ENCODE measurements at regions not wholly inside any gene's neighbourhood (a gene's known extent, or its start where the extent isn't known, plus 50 kb on each side); places are given as distances from the start of the nearest gene placed in this dataset.

DNA sequence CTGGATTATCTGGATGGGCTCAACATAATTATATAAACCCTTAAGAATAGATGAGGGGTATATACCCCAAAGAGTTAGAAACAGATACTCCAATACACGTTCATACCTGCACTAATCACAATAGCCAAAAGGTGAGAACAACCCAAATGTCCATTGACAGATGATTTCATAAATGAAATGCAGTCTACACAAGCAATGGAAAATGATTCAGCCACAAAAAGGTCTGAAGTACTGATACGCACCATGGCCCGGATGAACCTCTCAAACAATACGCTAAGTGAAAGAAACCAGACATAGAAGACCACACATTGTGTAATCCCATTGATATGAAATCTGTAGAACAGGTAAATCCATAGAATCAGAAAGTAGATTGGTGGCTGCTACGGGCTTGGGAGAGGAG, 316.8 kb downstream of the LPIN1 start:
- no peak for DNase-seq

DNA sequence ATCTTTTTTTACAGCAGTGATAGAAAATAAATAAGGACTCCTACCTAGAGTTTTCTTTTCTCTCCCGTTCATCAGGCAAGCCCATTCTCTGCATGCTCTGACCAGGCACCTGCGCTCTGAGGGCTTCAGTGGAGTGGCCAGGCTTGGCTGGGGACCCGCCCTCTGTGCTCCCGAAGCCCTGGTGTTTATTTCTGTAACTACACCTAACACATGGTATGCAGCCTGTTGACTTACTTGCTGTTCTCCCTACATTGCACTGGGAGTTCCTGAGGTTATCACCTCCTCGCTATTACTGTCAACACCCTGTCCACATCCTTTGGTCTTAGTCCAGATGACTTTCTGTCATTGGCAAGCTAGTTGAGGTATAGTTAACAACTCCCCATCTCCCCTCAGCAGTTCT, 317.7 kb downstream of the LPIN1 start:
- no peak for DNase-seq

- no peak for DNase-seq
Observed at GRCh38 chr2:12066116-12066515, 319.7 kb downstream of the LPIN1 start.

DNA sequence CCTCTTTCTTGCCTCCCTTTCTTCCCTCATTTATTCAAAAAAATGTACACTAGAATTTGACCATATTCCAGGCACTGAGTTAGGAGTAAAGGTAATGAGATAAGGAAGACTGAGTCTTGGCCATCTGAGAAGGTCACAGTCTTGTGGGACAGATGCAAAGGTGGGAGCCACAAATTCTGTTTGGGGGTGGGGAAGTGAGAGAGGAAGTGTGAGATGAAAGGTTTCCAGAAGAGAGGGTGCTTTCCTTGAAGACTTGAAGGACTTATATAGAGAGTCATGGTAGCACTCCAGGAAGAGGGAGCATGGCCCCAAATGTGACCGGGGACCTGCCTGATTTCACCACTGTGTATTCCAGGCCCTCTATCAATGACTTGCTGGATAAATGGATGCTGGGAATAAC, 320.6 kb downstream of the LPIN1 start:
- DNase-seq: no peak

DNA sequence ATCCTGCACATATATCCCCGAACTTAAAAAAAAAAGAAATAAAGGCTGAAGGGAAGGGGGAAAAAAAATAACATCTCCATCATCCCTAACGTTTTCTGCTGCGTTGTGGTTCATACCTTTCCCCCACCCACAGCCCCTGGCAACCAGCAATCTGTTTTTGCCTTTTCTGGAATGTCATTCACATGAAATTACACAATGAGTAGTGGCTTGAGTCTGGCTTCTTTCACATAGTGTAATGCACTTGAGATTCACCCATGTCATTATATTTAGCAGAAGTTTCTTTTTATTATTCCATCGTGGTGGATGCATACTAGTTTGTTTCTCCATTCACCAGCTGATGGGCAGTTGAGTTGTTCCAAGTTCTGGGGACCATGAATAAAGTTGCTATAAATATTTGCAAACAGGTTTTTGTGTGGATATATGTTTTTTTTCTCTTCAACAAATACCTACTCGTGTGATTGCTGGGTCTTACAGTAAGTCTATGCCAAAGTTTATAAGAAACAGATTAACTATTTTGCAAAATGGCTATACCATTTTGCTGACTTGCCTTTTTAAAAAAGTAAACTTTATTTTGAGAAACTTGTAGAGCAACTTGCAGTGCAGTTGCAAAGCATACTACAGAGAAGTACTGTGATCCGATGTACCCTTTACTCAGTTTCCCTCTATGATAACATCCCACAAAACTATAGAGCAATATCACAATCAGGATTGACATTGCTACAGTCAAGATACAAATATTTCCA, 322.5 kb downstream of the LPIN1 start:
- DNase-seq: no peak

- no peak for DNase-seq
Observed at GRCh38 chr2:12070153-12070552, 323.7 kb downstream of the LPIN1 start.

DNA sequence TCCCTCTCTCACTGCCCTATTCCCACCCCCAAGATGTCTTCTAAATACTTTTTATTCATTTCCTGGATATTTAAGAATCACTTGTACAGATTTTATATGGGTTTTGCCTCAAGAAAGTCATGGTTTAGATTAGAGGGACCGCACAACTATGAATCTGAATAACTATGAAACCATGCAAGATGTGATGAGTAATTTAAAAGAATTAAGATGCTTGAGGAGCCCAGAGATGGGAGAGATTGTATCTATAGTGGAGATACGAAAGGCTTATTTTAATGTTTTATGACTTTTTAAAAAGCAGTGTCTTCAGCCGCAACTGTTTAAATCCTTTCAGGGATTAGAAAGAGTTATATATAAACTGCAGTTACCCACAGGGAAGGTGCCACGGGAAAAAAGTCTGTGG, 324.1 kb downstream of the LPIN1 start:
- DNase-seq: no peak

GRCh38 chr2:12071318-12071717, 324.9 kb downstream of the LPIN1 start:
- no peak for DNase-seq

GRCh38 chr2:12073217-12073852, 326.9 kb downstream of the LPIN1 start:
- DNase-seq: no peak

- no peak for DNase-seq
Observed at GRCh38 chr2:12074126-12074844, 327.9 kb downstream of the LPIN1 start.

DNA sequence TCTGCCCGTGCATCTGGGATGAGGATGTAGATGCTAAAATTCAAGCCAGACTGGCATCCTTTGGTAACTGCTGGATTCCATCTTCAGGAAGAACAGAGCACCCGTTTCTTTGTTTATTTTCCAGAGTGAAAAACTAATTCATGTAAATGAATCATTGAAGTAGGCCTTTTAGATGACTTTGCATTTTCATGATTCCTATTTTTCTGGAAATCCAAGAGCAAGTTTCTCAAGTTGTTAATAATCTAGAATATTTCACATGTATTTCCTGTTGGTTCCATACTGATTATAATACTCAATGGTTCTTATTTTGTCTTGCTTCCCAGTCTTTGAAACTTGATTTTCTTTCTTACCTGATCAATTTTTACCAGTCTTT, 328.4 kb downstream of the LPIN1 start:
- no peak for DNase-seq

GRCh38 chr2:12075603-12076002, 329.2 kb downstream of the LPIN1 start:
- no peak for DNase-seq

DNA sequence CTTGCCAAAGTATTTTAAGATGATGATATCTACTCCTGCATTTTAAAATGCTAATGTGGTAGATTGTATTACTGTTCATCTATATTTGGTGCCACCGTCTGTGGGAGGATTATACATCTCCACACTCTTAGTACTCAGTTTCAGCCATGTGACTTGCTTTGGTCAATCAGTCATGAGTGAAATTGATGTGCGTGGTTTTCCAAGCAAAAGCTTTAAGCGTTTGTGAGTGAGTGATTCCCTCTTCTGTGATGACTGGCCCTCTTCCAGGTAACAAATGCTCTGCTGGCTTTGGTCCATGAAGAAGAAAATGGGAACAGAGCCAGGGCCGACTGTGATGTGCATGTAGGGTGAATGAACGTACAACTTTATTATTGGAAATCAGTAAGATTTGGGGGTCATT, 330.4 kb downstream of the LPIN1 start:
- peak; percentile 56 to 69 for DNase-seq

GRCh38 chr2:12080360-12080759, 333.9 kb downstream of the LPIN1 start:
- no peak for DNase-seq

- no peak for DNase-seq
Observed at GRCh38 chr2:12081481-12082210, 335.2 kb downstream of the LPIN1 start.

- no peak for DNase-seq
Observed at GRCh38 chr2:12083081-12083581, 336.7 kb downstream of the LPIN1 start.

DNA sequence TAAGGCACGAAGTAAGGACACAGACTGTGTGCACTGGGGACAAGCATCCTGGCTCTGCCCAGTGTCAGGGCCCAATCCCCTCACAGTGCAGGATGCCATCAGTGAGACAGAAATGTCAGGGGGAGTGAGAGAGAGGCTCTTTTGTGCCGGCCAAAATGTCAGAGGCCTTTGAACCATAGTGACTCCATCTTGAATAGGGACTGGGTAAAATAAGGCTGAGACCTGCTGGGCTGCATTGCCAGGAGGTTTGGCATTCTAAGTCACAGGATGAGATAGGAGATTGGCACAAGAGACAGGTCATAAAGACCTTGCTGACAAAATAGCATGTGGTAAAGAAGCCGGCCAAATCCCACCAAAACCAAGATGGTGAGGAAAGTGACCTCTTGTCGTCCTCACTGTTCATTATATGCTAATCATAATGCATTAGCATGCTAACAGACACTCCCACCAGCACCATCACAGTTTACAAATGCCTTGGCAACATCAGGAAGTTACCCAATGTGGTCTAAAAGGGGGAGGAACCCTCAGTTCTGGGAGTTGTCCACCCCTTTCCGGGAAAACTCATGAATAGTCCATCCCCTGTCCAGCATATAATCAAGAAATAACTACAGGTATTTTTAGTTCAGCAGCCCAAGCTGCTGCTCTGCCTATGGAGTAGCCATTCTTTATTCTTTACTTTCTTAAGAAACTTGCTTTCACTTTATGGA, 337.4 kb downstream of the LPIN1 start:
- no peak for DNase-seq

- DNase-seq: no peak
Observed at GRCh38 chr2:12087175-12087574, 340.7 kb downstream of the LPIN1 start.

- no peak for DNase-seq
Observed at GRCh38 chr2:12087671-12088380, 341.4 kb downstream of the LPIN1 start.

DNA sequence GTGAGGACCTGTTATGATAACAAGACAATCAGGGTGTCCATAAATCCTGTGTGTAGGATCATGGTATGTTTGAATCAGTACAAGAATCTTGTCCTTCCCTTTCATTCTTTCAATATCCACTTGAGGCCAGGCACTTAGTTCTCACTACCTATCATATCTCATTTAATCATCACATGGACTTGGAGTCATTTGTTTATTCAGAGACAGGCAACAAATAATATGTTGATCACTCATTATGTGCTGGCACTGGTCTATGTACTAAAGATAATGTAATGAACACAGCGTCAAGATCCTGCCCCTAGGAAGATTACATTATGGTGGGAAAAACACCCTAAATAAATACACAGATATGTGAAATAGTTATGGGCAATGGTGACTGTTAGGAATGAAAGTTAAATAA, 342.6 kb downstream of the LPIN1 start:
- no peak for DNase-seq

DNA sequence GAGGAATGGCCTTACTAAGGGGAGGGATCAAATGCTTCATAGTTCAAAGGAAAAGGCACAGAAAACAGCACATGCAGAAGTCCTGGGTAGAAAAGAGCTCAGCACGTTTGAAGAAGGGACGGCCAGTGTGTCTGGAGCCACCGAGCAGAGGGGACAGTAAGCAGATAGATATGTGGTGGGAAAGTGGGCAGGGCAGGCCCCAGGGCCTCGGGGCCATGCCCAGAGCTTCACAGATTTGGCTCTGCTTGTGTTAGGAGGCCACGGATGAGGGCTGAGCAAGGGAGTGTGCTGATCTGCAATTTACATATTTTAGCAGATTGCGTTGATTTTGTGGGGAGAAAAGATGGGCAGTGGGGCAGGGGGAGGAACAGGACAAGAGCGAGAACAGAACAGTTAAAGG, 343.1 kb downstream of the LPIN1 start:
- DNase-seq: no peak

GRCh38 chr2:12090072-12090471, 343.6 kb downstream of the LPIN1 start:
- DNase-seq: no peak
